Ovary (tissue), 7 donors: ENCODE measurements at regions not wholly inside any gene's neighbourhood (a gene's known extent, or its start where the extent isn't known, plus 50 kb on each side); places are given as distances from the start of the nearest gene placed in this dataset.

Experiments
- DNase-seq, 5 donors: peaks; one replicate each; pipeline ENCODE4 v3.0.0-alpha.2; 2019 to 2020
- H3K27ac ChIP-seq, 2 donors: fragments of 200-600 bp; one replicate each; pipeline versions ENCODE4 v1.5.1 to v1.8.0; 2019 to 2022
- H3K27me3 ChIP-seq: fragments of 200-600 bp; one replicate; pipeline ENCODE4 v1.8.0; 2022
- H3K36me3 ChIP-seq: fragments of 200-600 bp; sonication (generic); one replicate; pipeline ENCODE4 v1.5.1; 2019
- H3K4me1 ChIP-seq: one replicate; pipeline ENCODE4 v1.8.1; 2013; ENCODE audit warnings: mild to moderate bottlenecking, moderate library complexity; ENCODE audit not compliant: insufficient read depth
- H3K4me3 ChIP-seq: fragments of 200-600 bp; sonication (generic); one replicate; pipeline ENCODE4 v1.5.1; 2017
- H3K9me3 ChIP-seq, 2 donors: fragments of 200-600 bp in 1 of 2; sonication (generic) in 1 of 2; one replicate each; pipeline versions ENCODE4 v1.5.1 to v1.8.1; 2013 to 2019; ENCODE audit warnings: mild to moderate bottlenecking in 1 of 2, moderate library complexity in 1 of 2
- EP300 ChIP-seq: sonication (generic); formaldehyde crosslinking; IDR thresholded peaks from one replicate; pipeline ENCODE4 v1.6.1; 2017; ENCODE audit warnings: antibody characterized with exemption
- POLR2A ChIP-seq: fragments of 450-650 bp; IDR thresholded peaks from one replicate; pipeline ENCODE4 v1.6.1; 2017; ENCODE audit warnings: antibody characterized with exemption, mild to moderate bottlenecking, moderate library complexity
- whole genome bisulfite sequencing, 3 donors: extraction: QIAGEN DNeasy Blood & Tissue Kit in 1 of 3; methylation state at CpG; one replicate each; pipeline versions ENCODE4 v1.1.5 to v1.1.7; 2013 to 2017; 5-methylcytosine and 5-hydroxymethylcytosine counted together
- intact Hi-C, 4 donors: fragments of 100-400 bp; cut with DNase I; formaldehyde crosslinking; loops; one replicate each; pipeline versions ENCODE4 v1.11.0 to v1.15.1; 2022 to 2023
- TF ChIP-seq, protein P1 (sequence below), 3 donors: fragments of 450-650 bp in 2 of 3; fragments of 200-600 bp in 1 of 3; IDR thresholded peaks; one replicate each; pipeline versions ENCODE4 v1.5.1 to v1.8.0; 2016 to 2022; ENCODE audit warnings: antibody characterized with exemption in 3 of 3, mild to moderate bottlenecking in 1 of 3
- donor health status: DM: no; HTN: no; CAD: no; lungs with moderate emphysema.
- donor health status: DM: no; HTN: no; CAD: no.
- donor health status: Bipolar disorder and iron deficiency.
- donor health status: DM: no; HTN: no; CAD: no.
- donor health status: DM: yes; HTN: yes; CAD: no.

DNA sequence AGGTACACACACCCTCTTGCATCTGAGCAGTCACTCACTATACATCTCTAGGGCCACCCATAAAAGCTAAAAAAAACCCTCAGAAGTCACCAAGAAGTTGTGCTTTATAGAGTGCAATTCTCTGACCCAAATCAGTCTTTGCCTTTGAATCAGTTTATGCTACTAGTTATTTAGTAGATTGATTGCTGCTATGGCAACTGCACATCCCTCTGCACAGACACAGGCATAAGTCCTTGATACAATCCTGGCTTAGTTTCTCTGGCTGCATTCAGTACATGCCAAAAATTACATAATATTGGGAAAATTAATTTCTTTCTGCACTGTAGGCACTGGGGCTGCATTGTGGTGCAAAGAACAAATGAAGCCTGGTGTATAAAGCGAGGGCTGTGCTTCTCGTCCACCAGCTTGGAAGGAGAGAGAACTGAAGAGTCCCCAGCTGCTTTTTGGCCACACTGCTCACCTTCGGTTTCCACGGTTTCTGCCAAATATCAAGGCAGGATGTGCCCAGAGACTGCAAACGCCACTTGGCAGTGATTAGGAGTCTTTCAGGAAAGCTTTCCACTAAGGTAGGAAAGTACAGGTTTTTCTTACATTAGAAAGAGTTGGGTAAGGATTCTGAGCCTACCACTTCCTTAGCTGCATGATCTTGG, 258.4 kb downstream of the ELAVL2 start:
- no peak for DNase-seq
- intact Hi-C loops: no loop called here
- TF ChIP-seq, protein P1, sequence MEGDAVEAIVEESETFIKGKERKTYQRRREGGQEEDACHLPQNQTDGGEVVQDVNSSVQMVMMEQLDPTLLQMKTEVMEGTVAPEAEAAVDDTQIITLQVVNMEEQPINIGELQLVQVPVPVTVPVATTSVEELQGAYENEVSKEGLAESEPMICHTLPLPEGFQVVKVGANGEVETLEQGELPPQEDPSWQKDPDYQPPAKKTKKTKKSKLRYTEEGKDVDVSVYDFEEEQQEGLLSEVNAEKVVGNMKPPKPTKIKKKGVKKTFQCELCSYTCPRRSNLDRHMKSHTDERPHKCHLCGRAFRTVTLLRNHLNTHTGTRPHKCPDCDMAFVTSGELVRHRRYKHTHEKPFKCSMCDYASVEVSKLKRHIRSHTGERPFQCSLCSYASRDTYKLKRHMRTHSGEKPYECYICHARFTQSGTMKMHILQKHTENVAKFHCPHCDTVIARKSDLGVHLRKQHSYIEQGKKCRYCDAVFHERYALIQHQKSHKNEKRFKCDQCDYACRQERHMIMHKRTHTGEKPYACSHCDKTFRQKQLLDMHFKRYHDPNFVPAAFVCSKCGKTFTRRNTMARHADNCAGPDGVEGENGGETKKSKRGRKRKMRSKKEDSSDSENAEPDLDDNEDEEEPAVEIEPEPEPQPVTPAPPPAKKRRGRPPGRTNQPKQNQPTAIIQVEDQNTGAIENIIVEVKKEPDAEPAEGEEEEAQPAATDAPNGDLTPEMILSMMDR (IDR thresholded peaks at IDR 0.05): no peak
- TF ChIP-seq EP300 (no peak), POLR2A (no peak)
- Histone ChIP-seq H3K4me1 (no peaks in the 10 kb centered on the region), H3K27ac (no peak overlapping the region), H3K36me3 (no peaks in the 10 kb centered on the region), H3K27me3 (no peaks in the 10 kb centered on the region), H3K9me3 (no peaks in the 10 kb centered on the region), H3K4me3 (no peak overlapping the region)
- 53 to 69% (median 65%) methylated on average over 5 of the region's 5 CpGs for WGBS, 3 donors

GRCh38 chr9:23571414-23572104, 254.5 kb downstream of the ELAVL2 start:
- intact Hi-C loops: no loop called here
- Histone ChIP-seq H3K36me3 (no peaks in the 10 kb centered on the region), H3K27me3 (no peaks in the 10 kb centered on the region), H3K27ac (no peak overlapping the region), H3K9me3 (no peaks in the 10 kb centered on the region), H3K4me3 (no peak overlapping the region), H3K4me1 (peaks cover 1% of the 10 kb centered on the region)
- TF ChIP-seq, protein P1 (IDR thresholded peaks at IDR 0.05): no peak
- TF ChIP-seq POLR2A: no peak
- no peak for DNase-seq
- WGBS, 3 donors: 89 to 95% (median 91%) methylated on average over 2 of the region's 2 CpGs

GRCh38 chr9:23573800-23574199, 252.2 kb downstream of the ELAVL2 start:
- intact Hi-C loops: no loop called here
- H3K4me1 ChIP-seq: peaks cover 1% of the 10 kb centered on the region
- no peaks in the 10 kb centered on the region for H3K36me3 ChIP-seq
- no peak overlapping the region for H3K4me3 ChIP-seq
- TF ChIP-seq POLR2A: no peak
- TF ChIP-seq EP300: no peak
- TF ChIP-seq, protein P1 (IDR thresholded peaks at IDR 0.05): no peak
- no peak for DNase-seq
- H3K9me3 ChIP-seq: no peaks in the 10 kb centered on the region
- no peaks in the 10 kb centered on the region for H3K27me3 ChIP-seq
- no peak overlapping the region for H3K27ac ChIP-seq

DNA sequence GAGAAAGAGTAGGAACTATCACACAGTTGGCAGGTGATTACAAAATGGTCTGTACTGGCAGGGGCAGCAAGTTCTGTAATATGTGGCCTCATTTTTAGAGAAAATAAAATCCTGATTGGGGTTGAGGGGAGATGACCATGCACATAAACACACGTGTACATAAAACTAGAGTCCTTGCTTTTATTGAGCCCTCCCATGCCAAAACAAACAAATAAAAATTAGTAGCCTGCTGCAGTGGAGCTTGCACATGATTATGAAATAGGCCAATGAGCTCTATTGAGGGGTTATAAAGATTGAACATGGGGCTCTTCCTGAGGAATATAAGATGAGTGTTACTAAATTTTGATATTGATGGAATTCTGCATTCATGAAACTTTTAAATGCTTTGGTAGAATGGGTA, 248.4 kb downstream of the ELAVL2 start:
- TF ChIP-seq EP300: no peak
- TF ChIP-seq POLR2A: no peak
- TF ChIP-seq, protein P1 (IDR thresholded peaks at IDR 0.05): no peak
- Histone ChIP-seq H3K9me3 (no peaks in the 10 kb centered on the region), H3K27me3 (no peaks in the 10 kb centered on the region), H3K27ac (no peak overlapping the region), H3K4me1 (peaks cover 1% of the 10 kb centered on the region), H3K36me3 (no peaks in the 10 kb centered on the region), H3K4me3 (no peak overlapping the region)
- WGBS, 3 donors: 24 to 41% (median 32%) methylated on average over 1 of the region's 1 CpG
- no peak for DNase-seq
- intact Hi-C loops: no loop called here
